Central memory CD8-positive, alpha-beta T cell (primary cell): ENCODE measurements at regions not wholly inside any gene's neighbourhood (a gene's known extent, or its start where the extent isn't known, plus 50 kb on each side); places are given as distances from the start of the nearest gene placed in this dataset.

Experiments
- ATAC-seq: fragments of 150-1000 bp; cut with Tn5 transposase; replicated peaks from 2 replicates; pipeline ENCODE4 v1.10.0; 2022; ENCODE audit warnings: mild to moderate bottlenecking, moderate FRiP score, moderate number of reproducible peaks; ENCODE audit not compliant: poor library complexity, severe bottlenecking; ENCODE audit errors: extremely low read depth
- DNase-seq, 2 donors: peaks; one replicate each; pipeline ENCODE4 v3.0.0; 2021; ENCODE audit warnings: low spot score in 2 of 2
- H3K27ac Mint-ChIP-seq: one replicate; pipeline ENCODE4 v1.8.0; 2022; ENCODE audit warnings: low read depth, mild to moderate bottlenecking, moderate library complexity, mixed read lengths
- H3K27me3 Mint-ChIP-seq: one replicate; pipeline ENCODE4 v1.8.0; 2022; ENCODE audit warnings: mixed read lengths
- H3K36me3 Mint-ChIP-seq: one replicate; pipeline ENCODE4 v1.8.0; 2022; ENCODE audit warnings: mild to moderate bottlenecking, moderate library complexity, mixed read lengths; ENCODE audit not compliant: insufficient read depth
- H3K4me1 Mint-ChIP-seq: one replicate; pipeline ENCODE4 v1.8.0; 2022; ENCODE audit warnings: mixed read lengths
- H3K4me3 Mint-ChIP-seq: one replicate; pipeline ENCODE4 v1.8.0; 2022; ENCODE audit warnings: mild to moderate bottlenecking, moderate library complexity, mixed read lengths
- H3K9me3 Mint-ChIP-seq: one replicate; pipeline ENCODE4 v1.8.0; 2022; ENCODE audit warnings: mixed read lengths

- H3K4me3 Mint-ChIP-seq = no peak overlapping the region
- H3K27me3 Mint-ChIP-seq = no peaks in the 10 kb centered on the region
- no peaks in the 10 kb centered on the region for H3K36me3 Mint-ChIP-seq
- no peak for ATAC-seq
- H3K27ac Mint-ChIP-seq = no peak overlapping the region
- no peak for DNase-seq
- no peaks in the 10 kb centered on the region for H3K4me1 Mint-ChIP-seq
- peaks cover 11% of the 10 kb centered on the region for H3K9me3 Mint-ChIP-seq
These were observed 362.7 kb downstream of the CSNK1G3 start for GRCh38 chr5:123874600-123875201.

- DNase-seq = no peak
- H3K27me3 Mint-ChIP-seq = no peaks in the 10 kb centered on the region
- H3K4me3 Mint-ChIP-seq = no peak overlapping the region
- no peak for ATAC-seq
- no peak overlapping the region for H3K27ac Mint-ChIP-seq
- H3K4me1 Mint-ChIP-seq = no peaks in the 10 kb centered on the region
- H3K36me3 Mint-ChIP-seq = no peaks in the 10 kb centered on the region
- peaks cover 11% of the 10 kb centered on the region for H3K9me3 Mint-ChIP-seq
These were observed 361.9 kb downstream of the CSNK1G3 start for GRCh38 chr5:123873846-123874245.

GRCh38 chr5:123871373-123871772 is 359.4 kb downstream of the CSNK1G3 start:
- DNase-seq (no peak), ATAC-seq (no peak)
- no peak overlapping the region for H3K27ac Mint-ChIP-seq
- peaks cover 26% of the 10 kb centered on the region for H3K9me3 Mint-ChIP-seq
- H3K4me1 Mint-ChIP-seq = no peaks in the 10 kb centered on the region
- no peaks in the 10 kb centered on the region for H3K36me3 Mint-ChIP-seq
- no peak overlapping the region for H3K4me3 Mint-ChIP-seq
- H3K27me3 Mint-ChIP-seq = no peaks in the 10 kb centered on the region

GRCh38 chr5:123868881-123869280 is 356.9 kb downstream of the CSNK1G3 start:
- ATAC-seq (no peak), DNase-seq (no peak)
- no peaks in the 10 kb centered on the region for H3K27me3 Mint-ChIP-seq
- no peaks in the 10 kb centered on the region for H3K36me3 Mint-ChIP-seq
- peaks cover 21% of the 10 kb centered on the region for H3K9me3 Mint-ChIP-seq
- H3K27ac Mint-ChIP-seq = no peak overlapping the region
- H3K4me3 Mint-ChIP-seq = no peak overlapping the region
- no peaks in the 10 kb centered on the region for H3K4me1 Mint-ChIP-seq

GRCh38 chr5:123868267-123868666 is 356.3 kb downstream of the CSNK1G3 start:
- Mint-ChIP-seq H3K4me3 (no peak overlapping the region), H3K4me1 (no peaks in the 10 kb centered on the region), H3K36me3 (no peaks in the 10 kb centered on the region), H3K9me3 (peaks cover 21% of the 10 kb centered on the region), H3K27me3 (no peaks in the 10 kb centered on the region), H3K27ac (no peak overlapping the region)
- ATAC-seq = no peak
- no peak for DNase-seq

GRCh38 chr5:123865641-123866040 is 353.7 kb downstream of the CSNK1G3 start:
- ATAC-seq (no peak), DNase-seq (no peak)
- Mint-ChIP-seq H3K27me3 (no peaks in the 10 kb centered on the region), H3K4me3 (no peak overlapping the region), H3K9me3 (peaks cover 15% of the 10 kb centered on the region), H3K4me1 (no peaks in the 10 kb centered on the region), H3K36me3 (no peaks in the 10 kb centered on the region), H3K27ac (no peak overlapping the region)

- Mint-ChIP-seq H3K4me3 (no peak overlapping the region), H3K27me3 (no peaks in the 10 kb centered on the region), H3K36me3 (no peaks in the 10 kb centered on the region), H3K9me3 (peaks cover 21% of the 10 kb centered on the region), H3K27ac (no peak overlapping the region), H3K4me1 (no peaks in the 10 kb centered on the region)
- no peak for DNase-seq
- no peak for ATAC-seq
These were observed 352.6 kb downstream of the CSNK1G3 start for GRCh38 chr5:123864578-123864977.

GRCh38 chr5:123858938-123859337 is 347.0 kb downstream of the CSNK1G3 start:
- Mint-ChIP-seq H3K36me3 (no peaks in the 10 kb centered on the region), H3K27ac (no peak overlapping the region), H3K27me3 (no peaks in the 10 kb centered on the region), H3K4me1 (no peaks in the 10 kb centered on the region), H3K4me3 (no peak overlapping the region), H3K9me3 (peaks cover 11% of the 10 kb centered on the region)
- DNase-seq (no peak), ATAC-seq (no peak)

- DNase-seq (no peak), ATAC-seq (no peak)
- Mint-ChIP-seq H3K9me3 (peaks cover 17% of the 10 kb centered on the region), H3K4me1 (no peaks in the 10 kb centered on the region), H3K27ac (no peak overlapping the region), H3K36me3 (no peaks in the 10 kb centered on the region), H3K27me3 (no peaks in the 10 kb centered on the region), H3K4me3 (no peak overlapping the region)
These were observed 344.8 kb downstream of the CSNK1G3 start for GRCh38 chr5:123856766-123857165.

GRCh38 chr5:123855609-123856008 is 343.6 kb downstream of the CSNK1G3 start:
- Mint-ChIP-seq H3K36me3 (no peaks in the 10 kb centered on the region), H3K9me3 (peaks cover 22% of the 10 kb centered on the region), H3K4me1 (no peaks in the 10 kb centered on the region), H3K27ac (no peak overlapping the region), H3K27me3 (no peaks in the 10 kb centered on the region), H3K4me3 (no peak overlapping the region)
- DNase-seq (no peak), ATAC-seq (no peak)

GRCh38 chr5:123845356-123846100 is 333.6 kb downstream of the CSNK1G3 start:
- Mint-ChIP-seq H3K4me3 (no peak overlapping the region), H3K36me3 (no peaks in the 10 kb centered on the region), H3K27me3 (no peaks in the 10 kb centered on the region), H3K4me1 (no peaks in the 10 kb centered on the region), H3K9me3 (peaks cover 11% of the 10 kb centered on the region), H3K27ac (no peak overlapping the region)
- ATAC-seq = no peak
- no peak for DNase-seq

GRCh38 chr5:123844873-123845272 is 332.9 kb downstream of the CSNK1G3 start:
- no peak for ATAC-seq
- DNase-seq = no peak
- Mint-ChIP-seq H3K27ac (no peak overlapping the region), H3K4me1 (no peaks in the 10 kb centered on the region), H3K36me3 (no peaks in the 10 kb centered on the region), H3K9me3 (peaks cover 11% of the 10 kb centered on the region), H3K4me3 (no peak overlapping the region), H3K27me3 (no peaks in the 10 kb centered on the region)

GRCh38 chr5:123835421-123835820 is 323.4 kb downstream of the CSNK1G3 start:
- no peak overlapping the region for H3K4me3 Mint-ChIP-seq
- no peaks in the 10 kb centered on the region for H3K4me1 Mint-ChIP-seq
- H3K27ac Mint-ChIP-seq = no peak overlapping the region
- ATAC-seq (no peak), DNase-seq (no peak)
- H3K27me3 Mint-ChIP-seq = no peaks in the 10 kb centered on the region
- H3K36me3 Mint-ChIP-seq = no peaks in the 10 kb centered on the region
- H3K9me3 Mint-ChIP-seq = peaks cover 6% of the 10 kb centered on the region
